Hematopoietic multipotent progenitor cell treated with erythropoietin and hydrocortisone succinate and interleukin-3 and kit ligand, for 6 days (in vitro differentiated cells): ENCODE measurements at regions not wholly inside any gene's neighbourhood (a gene's known extent, or its start where the extent isn't known, plus 50 kb on each side); places are given as distances from the start of the nearest gene placed in this dataset.
"Not testable (repeated sequence)": the region's sequence is repeated elsewhere in the genome, so short reads cannot be mapped to it uniquely, and the experiment has no call there.

Experiments used
- DNase-seq: peaks from one replicate; pipeline ENCODE4 v3.0.0-alpha.2; 2015

DNA sequence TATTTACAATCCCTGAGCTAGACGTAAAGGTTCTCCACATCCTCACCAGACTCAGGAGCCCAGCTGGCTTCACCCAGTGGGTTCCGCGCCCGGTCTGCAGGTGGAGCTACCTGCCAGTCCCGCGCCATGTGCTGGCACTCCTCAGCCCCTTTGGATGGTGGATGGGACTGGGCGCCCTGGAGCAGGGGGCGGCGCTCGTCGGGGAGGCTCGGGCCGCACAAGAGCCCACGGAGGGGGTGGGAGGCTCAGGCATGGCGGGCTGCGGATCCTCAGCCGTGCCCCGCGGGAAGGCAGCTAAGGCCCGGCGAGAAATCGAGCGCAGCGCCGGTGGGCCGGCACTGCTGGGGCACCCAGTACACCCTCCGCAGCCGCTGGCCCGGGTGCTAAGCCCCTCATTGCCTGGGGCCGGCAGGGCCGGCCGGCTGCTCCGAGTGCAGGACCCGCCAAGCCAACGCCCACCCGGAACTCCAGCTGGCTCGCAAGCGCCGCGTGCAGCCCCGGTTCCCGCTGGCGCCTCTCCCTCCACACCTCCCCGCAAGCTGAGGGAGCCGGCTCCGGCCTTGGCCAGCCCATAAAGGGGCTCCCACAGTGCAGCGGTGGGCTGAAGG is 448.3 kb downstream of the COL11A1 start:
- not testable (repeated sequence) for DNase-seq

GRCh38 chr1:102655034-102655433 is 453.3 kb downstream of the COL11A1 start:
- no peak for DNase-seq

GRCh38 chr1:102640872-102641271 is 467.4 kb downstream of the COL11A1 start:
- DNase-seq: no peak

GRCh38 chr1:102640312-102640711 is 468.0 kb downstream of the COL11A1 start:
- DNase-seq: no peak

DNA sequence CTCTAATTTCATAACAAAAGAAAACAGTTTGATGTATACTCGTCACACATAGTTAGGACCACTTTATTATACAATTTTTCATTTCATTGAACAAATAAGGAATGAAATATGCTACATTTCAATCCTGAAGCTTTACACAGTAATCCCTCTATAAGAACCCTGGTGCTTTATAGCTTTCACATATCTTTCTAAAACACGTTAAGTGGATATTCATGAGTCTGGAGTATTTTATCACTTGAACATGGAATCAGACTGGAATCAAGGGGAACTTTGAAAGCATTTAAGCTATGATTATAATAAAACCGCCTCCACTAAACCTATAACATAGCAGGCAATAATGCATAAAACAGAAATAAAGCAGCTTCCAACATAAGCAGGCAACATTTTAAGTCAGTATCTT is 476.6 kb downstream of the COL11A1 start:
- no peak for DNase-seq

GRCh38 chr1:102630041-102630440 is 478.3 kb downstream of the COL11A1 start:
- no peak for DNase-seq

DNA sequence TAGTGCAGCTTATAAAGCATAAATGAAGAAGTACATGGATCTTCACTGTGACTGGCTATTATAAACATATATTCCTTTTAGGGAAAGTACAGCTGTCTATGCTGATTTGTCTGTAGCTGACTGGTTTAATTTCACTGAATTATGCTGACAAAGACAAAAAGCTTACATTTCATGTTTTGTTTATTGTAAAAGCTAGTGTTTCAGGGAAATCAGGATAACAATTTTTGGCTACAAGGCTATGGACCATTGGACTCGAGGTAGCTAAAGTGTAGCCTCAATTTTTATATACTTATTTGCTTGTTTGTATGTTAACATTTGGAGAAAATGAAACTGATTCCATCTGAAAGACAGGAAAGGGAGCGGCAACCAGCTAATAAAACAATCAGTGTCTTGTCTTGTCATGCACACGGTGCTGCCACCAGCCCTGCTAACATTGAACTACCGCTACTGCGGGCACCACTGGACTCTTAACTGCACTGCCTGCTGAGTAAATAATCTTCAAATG is 480.2 kb downstream of the COL11A1 start:
- no peak for DNase-seq

DNA sequence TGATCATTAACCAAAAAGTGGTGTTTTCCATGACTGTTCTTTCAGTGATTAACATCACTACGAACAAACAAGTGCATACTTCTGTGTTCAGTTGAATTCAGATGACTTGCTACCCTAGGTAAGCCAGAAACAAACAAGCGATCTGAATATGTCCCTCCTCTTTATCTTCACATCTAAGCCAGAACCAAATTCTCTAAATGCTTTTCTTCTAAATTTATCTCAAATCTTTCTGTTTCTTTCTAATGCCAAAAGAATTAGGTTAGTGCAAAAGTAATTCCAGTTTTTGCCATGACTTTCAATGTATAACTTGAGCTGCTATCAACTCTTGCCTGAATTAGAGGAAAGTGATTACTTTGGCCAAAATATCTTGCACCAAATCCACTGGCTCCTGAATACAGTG is 481.2 kb downstream of the COL11A1 start:
- no peak for DNase-seq

DNA sequence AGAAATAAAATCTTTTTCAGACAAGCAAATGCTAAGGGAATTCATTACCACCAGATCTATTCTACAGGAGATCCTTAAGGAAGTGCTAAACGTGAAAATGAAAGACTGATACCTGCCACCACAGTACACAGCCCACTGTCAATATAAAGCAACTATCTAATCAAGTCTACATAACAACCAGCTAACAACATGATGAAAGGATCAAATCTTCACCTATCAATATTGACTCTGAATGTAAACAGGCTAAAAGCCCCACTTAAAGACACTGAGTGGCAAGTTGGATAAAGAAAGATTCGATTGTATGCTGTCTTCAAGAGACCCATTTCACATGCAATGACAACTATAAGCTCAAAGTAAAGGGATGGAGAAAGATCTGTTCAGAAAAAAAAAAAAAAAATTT is 492.4 kb downstream of the COL11A1 start:
- no peak for DNase-seq

DNA sequence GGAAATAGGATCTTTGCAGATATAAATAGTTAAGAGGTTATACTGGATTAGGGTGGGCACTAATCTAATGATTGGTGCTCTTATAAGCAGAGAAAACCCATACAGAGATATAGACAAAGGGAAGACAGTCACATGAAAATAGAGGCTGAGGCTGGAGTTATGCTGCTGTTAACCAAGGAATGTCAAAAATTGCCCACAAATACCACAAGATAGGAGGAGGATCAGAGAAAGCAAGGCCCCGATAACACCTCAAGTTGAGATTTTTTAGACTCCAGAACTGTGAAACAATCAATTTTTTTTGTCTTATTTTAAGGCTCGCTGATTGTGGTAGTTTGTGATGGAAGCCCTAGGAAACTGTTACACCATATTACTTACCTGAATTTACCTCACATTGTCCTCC is 513.2 kb downstream of the COL11A1 start:
- no peak for DNase-seq

DNA sequence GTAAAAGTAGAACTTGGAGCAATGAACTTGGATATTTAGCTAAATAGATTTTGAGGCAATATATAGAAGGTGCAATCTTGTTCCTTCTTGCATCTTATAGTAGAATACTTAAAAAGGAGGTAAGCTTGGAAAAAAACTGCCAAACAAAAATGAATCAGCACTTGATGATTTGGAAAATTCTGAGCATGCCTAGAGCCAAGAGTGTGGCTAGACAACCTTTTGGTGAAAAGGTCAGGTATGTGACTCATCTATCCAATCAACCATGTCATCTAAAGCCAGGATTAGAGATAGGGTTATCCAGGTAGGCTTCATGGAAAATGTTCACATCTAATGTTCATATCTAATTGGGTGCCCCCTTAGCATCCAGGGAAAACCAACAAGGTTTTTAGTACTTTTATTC is 515.0 kb downstream of the COL11A1 start:
- no peak for DNase-seq

DNA sequence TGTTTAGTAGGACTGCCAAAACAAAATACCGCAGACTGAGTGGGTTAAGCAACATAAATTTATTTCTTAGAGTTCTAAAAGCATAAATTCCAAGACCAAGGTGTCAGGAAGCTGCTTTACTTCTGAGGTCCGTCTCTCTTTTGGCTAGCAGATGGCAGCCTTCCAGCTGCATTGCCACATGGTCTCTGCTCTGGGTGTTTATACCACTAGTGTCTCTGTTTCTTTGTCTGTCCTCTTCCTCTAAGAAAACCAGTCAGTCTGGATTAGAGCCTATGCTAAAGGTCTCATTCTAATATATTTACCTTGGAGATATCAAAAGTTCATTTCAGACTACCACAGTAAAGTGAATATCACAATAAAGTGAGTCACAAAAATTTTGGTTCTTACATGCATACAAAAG is 519.8 kb downstream of the COL11A1 start:
- no peak for DNase-seq

DNA sequence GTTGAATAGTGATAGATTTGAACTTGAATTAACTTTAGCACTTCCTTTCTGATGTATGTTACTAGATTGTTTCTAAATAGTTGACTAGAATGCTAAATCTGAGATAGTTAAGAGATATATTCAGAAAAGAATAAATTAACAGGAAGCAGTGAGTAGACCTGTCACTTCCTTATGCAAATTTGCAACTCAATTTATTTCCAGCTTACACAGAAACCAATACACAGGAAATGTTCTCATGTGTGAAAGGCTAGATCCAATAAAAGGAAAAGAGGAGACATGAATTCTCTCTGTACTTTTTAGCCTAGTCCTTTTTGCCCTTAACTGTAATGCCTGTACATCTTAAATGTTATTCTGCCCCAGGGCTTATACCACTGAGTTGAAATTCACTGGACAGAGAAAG is 522.3 kb downstream of the COL11A1 start:
- no peak for DNase-seq

DNA sequence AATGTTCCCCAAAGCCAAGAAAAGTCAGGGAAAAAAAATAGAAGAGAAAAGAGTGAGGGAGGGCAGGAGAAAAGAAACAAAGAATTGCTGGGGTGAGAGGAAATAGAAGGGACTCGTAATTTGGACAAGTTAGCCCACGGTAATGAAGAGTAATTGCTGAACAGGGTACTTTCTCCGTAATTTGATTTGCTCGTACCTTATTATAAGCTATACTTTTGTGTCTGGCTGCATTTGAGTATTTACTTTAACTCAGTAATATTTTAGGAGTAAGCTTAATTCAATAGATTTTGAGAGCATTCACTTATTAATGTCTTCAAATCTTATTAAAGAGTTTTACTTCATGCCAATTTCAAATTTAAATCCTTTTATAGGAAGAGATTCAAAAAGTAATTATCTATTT is 527.5 kb downstream of the COL11A1 start:
- DNase-seq: no peak

GRCh38 chr1:102578804-102579203 is 529.5 kb downstream of the COL11A1 start:
- no peak for DNase-seq

DNA sequence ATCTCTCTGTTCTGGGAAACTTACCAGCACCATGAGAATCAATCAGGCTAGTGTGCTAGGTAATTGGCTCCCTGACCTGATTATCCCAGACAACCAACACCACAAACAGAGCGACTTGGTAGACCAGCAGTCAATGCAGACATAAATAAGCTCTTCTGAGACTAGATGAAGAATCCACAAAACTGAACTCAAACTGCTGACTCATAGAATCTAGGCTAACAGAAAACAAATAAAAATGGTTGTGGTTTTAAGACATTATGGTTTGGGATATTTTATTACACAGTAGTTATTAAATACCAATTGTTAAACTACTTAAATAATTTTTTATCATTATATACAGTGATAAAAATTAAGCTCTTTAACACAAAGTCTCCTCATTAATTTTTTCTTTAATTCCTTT is 535.7 kb downstream of the COL11A1 start:
- no peak for DNase-seq

GRCh38 chr1:102566182-102566581 is 542.1 kb downstream of the COL11A1 start:
- DNase-seq: no peak

DNA sequence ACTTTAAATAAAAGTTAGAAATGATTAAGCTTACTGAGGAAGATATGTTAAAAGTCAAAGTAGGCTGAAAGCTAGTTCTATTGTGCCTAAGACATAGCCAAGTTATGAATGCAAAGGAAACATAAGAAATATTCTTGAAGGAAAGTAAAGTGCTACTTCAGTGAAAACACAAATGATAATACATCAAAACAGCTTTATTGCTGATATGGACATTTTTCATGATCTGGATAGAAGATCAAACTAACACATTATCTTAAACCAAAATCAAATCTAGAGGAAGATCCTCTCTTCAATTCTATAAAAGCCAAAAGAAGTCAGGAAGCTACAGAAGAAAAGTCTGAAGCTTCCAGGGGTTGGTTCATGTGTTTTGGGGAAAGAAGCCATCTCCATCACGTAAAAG is 545.9 kb downstream of the COL11A1 start:
- no peak for DNase-seq

DNA sequence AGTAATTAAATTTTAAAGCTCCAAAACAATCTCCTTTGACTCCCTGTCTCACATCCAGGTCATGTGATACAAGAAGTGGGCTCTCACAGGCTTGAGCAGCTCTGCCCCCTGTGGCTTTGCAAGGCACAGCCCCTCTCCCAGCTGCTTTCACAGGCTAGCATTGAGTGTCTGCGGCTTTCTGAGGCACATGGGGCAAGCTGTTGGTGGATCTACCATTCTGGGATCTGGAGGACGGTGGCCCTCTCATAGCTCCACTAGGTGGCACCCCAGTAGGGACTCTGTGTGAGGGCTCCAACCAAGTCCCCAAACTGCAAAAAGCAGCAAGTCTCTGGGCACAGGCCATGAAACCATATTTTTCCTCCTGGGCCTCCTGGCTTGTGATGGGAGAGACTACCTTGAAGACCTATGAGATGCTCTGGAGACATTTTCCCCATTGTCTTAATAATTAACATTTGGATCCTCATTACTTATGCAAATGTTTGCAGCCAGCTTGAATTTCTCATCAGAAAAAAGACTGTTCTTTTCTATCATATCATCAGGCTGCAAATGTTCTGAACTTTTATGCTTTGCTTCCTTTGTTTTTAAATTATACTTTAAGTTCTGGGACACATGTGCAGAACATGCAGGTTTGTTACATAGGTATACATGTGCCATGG is 554.1 kb upstream of the OLFM3 start:
- peak; percentile 27 for DNase-seq

- no peak for DNase-seq
Measured at GRCh38 chr1:102546251-102546650, 549.5 kb upstream of the OLFM3 start.

DNA sequence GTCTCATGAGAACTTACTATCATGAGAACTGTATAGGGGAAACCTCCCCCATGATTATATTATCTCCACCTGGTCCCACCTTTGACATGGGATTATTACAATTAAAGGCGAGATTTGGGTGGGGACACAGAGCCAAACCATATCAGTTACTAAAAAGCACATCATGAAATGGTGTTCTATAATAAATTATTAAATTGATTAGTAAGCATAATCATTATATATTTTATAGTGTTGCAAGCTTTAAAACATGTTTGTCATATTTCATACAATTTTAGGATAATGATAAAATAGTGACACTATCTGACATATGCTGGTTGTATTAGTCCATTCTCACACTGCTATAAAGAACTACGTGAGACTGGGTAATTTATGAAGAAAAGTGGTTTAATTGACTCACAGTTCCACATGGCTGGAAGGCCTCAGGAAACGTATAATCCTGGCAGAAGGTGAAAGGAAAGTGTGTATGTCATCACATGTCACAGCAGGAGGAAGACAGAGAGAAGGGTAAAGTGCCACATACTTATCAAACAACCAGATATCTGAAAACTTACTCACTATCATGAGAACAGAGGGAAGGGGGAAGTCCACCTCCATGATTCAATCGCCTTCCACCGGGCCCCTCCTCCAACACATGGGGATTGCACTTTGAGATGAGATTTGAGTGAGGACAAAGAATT is 539.2 kb upstream of the OLFM3 start:
- no peak for DNase-seq

DNA sequence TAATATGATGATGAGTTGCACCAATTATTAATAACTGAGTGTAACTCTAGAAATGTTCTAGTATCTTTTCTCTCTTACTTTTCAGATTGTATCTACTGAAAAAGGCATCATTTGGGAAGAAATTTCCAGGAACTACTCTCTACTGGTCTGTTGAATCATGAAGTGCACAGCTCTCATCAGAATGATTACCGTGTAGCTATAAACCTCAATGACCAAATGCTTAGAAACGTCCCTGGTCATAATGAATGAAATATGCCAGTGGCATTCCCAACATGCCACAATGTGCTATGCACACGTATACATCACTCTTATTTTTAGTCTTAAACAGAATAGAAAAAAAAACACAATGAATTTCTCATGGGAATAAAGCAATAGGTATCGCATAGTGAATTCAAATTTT is 534.3 kb upstream of the OLFM3 start:
- no peak for DNase-seq

DNA sequence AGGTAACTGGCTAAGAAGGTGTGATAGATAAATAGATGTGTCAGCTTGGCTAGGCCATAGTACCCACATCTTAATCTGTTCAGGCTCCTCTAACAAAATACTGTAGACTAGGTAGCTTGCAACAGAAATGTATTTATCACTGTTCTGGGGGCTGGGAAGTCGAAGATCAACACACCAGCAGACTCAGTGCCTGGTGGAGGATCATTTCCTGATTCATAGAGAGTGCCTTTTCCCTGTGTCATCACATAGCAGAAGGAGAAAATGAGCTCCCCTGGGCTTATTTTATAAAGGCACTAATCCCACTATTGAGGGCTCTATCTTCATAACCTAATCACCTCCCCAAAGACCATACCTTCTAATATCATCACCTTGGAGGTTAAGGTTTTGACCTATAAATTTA is 532.7 kb upstream of the OLFM3 start:
- DNase-seq: no peak

GRCh38 chr1:102500758-102501157 is 504.0 kb upstream of the OLFM3 start:
- no peak for DNase-seq
